Iris pigment epithelial cell (primary cell): ENCODE measurements at regions not wholly inside any gene's neighbourhood (a gene's known extent, or its start where the extent isn't known, plus 50 kb on each side); places are given as distances from the start of the nearest gene placed in this dataset.
"Not testable (repeated sequence)": the region's sequence is repeated elsewhere in the genome, so short reads cannot be mapped to it uniquely, and the experiment has no call there.

Experiments
- DNase-seq: peaks from one replicate; pipeline ENCODE4 v3.0.0-alpha.2; 2011; ENCODE audit warnings: low read depth

DNA sequence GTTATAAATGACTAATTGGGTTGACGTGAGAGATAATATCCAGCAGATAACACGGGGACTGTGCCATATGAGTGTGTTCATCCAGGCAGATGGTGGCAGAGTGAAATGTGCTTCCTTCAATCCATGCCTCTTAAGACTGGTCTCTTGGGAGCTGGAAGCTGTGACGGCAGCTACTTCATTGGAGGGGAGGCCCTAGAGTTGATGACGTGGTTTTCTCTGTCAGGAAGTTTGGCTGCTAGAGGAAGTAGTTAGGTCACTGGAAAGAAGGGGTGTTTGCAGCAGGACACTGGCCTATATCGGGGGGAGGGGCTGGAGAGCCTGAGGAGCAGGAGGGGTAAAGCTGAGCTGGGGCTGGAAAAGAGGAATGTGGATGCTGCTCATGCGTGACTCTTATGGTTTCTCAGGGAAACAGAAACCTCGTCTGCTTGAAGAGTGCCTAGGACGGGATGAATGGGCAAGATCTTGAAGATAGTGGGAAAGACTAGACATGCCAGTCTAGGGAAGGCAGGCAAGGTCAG, 3051.6 kb downstream of the RPIA start:
- DNase-seq: not testable (repeated sequence)

DNA sequence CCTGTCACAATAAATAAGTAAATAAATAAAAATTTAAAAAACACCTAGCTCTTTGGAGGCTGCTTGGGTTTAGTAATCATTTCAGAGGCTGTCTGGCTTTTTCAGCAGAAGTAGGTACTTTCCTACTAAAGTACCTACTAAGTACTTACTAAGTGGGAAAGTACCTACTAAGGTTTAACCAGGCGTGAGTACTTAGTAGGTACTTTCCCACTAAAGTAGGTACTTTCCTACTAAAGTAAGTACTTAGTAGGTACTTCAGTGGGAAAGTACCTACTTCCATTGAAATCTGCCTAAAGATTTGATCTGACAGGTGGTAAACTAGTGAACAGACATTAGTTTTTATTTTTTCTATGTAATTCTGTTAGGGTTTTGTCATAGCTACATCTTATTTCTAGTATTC, 3052.4 kb downstream of the RPIA start:
- not testable (repeated sequence) for DNase-seq

DNA sequence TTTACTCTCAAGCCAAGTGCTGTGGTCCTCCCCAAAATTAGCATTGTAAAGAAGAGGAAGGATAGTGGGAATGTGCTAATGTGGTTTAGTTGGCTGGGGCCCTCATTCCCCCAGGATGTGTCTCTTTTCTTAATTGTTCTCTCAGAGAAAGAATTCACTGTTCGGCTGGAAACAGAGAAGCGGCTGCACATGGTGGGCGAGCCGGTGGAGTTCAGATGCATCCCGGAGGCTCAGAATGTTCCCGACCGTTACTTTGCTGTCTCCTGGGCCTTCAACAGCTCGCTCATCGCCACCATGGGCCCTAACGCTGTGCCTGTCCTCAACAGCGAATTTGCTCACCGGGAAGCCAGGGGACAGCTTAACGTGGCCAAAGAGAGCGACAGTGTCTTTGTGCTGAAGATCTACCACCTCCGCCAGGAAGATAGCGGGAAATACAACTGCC, 3053.2 kb downstream of the RPIA start:
- not testable (repeated sequence) for DNase-seq

DNA sequence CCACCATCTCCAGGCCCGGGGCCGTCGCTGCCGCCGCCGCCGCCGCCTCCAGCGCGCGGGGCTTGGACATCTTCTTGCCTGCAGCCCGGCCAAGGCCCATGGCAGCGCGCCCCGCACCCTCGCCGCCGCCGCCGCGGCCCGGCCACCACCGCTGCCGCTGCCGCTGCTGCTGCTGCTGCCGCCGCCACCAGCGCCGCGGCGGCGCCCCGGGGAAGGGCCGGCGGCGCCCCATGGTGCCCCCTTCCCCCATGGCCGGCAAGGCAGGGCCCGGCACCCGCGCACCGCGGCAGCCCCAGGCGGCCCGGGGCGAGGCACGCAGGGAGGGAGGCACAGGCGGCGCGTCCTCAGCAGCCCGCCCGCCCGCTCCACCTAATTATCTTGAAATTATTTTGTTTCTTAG, 3057.4 kb downstream of the RPIA start:
- no peak for DNase-seq

DNA sequence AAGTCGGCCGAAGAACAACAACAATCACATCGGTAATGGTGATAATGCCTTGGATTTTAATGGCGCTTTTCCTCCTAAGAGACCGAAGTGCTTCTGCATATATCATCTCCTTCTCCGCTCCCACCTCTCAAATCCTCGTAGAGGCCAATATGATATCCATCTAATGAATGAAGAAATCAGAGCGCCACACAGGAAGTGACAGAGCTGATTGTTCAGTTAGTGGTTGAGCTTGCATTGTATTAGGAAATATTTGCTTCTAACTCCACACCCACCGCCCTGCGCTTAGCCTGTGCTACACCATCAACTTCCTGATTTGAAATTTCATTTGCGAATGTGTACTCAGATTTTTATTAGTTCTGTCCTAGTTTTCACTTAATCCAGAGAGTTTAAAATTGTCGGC, 3058.2 kb downstream of the RPIA start:
- not testable (repeated sequence) for DNase-seq

DNA sequence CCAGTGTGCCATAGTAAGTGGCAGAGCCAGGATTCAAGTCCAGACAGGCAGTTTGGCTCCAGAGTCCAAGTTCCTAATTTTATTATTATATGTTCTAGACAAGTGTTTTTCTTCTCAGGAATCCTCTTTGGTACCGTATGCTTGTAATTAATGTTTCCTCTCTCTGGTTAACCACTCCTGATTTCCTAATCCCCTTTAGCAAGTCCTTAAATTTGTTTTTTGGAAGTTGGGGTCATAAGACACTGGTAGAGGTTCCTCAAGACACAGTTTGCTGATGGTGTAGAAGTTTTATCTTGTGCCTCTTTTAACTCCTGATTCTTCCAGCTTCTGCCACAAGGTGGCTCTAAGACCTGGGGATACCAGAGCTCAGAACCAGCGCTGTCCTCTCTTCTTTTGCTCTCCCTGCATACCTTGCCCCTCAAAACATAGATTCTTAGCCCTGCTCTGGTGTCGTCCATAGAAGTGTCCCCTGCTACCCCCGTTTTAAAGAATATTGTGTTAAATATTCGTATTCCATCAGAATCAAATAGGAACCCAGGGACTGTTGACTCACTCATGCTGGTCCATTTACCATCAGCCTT, 3068.0 kb downstream of the RPIA start:
- not testable (repeated sequence) for DNase-seq

DNA sequence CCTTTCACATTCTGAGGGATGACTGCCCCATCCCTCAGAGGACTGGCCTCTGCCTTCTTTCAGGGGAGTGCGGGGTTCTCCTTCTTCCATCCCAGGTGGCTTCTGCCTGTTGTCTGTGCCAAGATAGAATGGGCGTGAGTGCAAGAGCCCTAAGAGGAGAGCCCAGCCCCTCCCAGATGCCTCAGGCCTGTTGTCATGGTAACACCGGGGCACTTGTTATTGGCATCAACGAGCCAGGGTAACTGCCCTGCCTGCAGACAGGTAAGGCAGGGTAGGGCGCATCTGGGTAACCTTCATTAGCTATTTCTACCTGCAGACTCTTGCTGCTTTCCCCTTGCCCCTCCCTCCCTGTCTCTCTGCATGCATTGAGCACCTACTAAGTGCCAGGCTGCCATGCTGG, 3069.2 kb downstream of the RPIA start:
- DNase-seq: not testable (repeated sequence)

DNA sequence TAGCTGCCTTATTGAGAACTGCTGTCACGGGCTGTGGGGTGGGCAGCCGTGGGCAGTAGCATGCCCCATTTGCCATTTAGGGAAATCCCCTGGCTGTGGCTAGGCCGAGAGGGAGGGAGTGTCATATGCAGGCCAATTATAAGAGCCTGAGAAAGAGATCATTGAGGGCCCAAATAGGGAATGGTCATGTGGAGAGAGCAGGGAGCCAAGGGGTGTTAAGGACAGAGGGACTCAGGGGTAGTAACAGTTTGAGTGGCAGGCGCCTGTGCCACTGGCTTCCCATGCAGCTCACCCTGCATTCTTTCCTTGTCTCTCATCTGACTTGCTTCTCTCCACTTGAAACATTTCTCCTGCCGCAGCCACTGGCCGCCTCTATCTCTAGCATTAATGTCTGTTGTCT, 3070.8 kb downstream of the RPIA start:
- not testable (repeated sequence) for DNase-seq

DNA sequence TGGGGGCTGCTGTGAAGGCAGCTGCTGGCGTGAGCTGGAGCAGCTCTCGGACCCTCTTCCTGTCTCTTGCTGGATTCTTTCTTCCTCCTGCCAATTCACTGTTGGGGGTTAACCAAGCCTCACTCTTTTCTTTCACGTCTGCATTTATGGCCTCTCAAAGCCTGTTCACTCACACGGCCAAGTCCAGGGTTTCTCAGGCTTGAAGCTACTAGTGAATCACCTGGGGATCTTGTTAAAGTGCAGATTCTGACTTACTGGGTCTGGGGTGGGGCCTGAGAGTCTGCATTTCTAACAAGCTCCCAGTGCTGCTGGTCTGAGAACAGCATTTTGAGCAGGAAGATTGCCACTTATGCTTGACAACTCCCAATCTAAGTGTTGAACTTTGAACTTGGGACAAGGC, 3072.2 kb downstream of the RPIA start:
- not testable (repeated sequence) for DNase-seq

DNA sequence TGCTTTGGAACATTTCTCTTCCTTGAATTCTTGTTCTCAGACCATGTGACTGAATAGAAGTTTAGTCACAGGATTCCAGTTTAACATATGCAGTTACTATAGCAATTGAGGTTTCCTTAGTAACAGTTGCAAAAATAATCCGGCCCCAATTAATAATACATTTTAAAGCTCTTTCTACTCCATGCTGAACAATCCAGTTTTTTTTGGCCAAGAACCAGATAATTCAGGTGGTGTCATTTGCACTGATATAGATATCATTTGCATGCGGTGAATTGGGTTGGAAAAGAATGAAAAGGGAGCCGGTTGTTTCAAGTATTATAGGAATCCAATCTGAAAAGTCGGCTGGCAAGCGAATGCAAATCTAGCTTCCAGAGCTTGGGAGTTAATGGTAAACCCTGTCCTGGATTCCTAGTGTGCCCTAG, 3073.1 kb downstream of the RPIA start:
- DNase-seq: peak; percentile 4

DNA sequence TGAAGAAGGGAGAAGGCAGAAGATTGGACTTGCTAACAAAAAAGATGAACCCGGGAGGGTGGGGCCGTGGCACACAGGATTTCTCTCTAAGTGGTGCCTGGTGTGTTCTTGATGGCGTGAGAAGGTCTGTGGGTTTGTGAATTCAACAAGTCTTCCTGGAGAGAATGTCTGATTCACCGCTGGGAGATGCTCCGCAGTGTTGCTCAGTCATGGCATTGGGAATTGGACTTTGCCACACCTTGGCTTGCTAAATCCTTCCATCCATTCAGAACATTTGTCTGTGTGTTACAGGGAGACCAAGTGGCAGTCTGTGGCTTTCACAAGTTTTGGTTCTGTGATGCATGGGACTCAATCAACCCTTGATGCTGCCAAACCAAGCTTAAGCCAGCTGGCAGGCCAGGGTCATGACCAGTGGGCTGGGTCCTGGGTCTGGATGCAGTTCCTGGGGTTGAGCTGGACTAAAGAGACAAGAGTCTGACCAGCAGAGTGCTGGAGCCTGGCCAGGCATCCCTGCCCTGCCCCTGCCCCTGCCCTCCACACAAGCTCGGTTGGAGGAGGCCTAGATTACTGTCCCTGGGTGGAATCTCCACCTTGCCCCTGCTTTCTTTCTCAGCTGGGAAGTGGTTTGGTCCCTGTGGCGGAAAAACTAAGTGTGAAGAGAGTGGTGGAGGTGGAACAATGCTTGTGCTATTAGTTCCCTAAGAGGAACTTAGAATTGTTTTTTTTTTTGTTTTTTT, 3073.7 kb downstream of the RPIA start:
- DNase-seq: not testable (repeated sequence)

DNA sequence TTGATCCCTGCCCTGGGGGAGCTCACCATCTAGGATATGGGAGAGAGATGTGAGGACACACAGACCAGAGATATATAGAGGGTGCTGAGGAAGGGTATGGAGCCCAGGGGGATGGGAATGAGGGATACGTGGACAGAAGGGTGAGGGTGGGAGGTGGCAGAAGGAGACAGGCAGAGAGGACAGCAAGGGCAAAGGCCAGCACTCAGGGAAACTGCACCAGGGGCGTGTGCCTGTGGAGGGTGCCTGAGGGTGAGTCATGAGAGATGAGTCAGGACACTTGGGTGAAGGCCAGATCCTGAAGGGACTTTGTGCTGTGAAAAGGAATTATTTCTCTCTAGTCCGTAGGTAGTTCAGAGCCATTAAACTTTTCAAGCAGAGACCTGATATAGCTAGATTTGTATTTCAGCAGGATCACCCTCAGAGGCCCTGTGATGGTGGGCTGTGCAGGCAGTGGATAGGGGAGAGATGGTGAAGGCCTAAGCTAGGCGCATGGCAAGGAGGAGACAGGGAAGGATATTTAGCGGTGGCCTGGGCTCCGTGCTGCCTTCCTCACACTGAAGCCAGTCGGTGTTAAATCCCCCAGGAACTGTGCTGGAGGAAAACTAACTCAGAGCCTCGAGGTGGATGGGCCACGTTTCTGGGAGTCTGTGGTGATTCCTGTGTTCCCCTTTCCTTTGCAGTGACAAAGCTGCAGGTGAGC, 3075.0 kb downstream of the RPIA start:
- DNase-seq: peak; percentile 69

DNA sequence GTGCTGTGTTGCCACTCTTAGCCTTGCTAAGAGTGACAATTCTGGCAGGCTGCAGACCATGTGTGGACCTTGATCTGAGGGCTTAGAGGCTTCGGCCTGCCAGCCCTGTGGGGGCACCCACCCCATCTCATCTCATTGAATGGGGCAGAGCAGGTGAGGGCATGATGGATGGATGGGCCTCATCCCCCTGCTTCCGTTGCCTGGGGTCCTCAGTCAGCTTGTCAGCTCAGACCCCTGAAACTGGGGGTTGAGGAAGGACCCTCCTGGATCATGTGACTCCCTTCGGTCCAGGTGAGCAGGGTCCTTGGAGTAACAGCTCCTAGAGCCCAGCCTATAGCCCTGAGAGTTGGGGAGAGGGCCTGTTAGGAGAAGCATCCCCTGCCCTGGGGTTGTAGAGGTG, 3076.8 kb downstream of the RPIA start:
- DNase-seq: not testable (repeated sequence)

DNA sequence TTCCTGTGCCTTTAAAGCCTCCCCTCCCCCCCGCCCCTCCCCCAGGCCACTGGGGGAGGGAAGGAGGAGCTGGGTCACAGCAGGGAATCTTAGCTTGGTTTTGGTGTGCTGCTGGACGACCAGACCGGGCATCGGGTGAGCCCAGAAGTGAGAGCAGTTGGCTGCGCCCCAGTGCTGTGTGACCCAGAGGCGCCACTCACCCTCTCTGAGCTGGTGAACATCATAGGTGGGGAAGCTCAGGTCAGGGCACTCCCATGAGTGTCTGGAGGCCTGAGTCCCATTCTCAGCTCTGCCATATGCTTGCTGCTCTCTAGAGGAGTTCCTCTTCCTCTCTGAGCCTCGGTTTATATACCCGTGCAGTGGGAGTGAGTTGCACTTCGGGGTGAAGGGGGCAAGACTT, 3077.5 kb downstream of the RPIA start:
- not testable (repeated sequence) for DNase-seq

DNA sequence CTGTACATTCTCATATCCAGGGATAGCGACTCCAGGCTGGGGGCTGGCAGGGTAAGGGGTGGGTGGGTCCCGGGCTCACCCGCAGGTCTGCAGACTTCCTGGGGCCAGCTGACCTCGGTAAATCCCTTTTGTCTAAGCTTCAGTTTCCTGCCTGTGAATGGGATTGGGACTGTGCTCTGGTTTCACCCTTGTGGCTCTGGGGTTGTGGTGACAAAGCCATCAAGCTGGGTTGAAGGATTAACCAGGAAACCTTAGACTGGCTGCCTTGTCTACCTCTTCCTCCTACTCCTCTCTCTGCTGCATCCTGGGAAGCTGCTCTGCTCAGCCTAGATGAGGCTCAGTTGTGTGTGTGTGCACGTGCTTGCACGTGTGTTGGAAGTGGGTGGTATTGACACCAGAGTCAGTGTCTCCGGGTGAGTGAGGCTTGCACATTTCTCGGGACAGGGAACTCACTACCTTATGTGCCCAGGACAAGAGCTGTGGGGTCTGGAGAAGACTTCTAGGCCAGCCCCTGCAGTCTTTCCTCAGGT, 3078.6 kb downstream of the RPIA start:
- not testable (repeated sequence) for DNase-seq

DNA sequence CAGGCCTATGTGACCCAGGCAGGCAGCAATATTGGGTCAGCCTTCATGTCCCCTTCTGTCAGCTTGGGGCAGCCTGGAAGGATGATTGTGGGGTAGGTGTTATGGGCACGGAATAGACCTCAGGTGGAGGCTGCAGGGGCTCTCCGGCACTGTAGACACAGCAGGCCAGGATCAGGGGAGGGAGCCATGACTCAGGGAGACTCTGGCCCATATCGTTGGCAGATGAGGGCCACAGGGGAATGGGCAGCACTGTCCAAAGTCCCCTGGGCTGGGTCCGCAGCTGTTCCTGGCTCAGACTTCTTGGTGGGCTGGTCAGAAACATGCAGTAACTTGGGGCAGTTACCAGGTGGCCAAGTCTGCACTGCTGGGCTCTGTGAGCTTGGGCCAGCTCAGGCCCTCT, 3080.1 kb downstream of the RPIA start:
- DNase-seq: not testable (repeated sequence)

DNA sequence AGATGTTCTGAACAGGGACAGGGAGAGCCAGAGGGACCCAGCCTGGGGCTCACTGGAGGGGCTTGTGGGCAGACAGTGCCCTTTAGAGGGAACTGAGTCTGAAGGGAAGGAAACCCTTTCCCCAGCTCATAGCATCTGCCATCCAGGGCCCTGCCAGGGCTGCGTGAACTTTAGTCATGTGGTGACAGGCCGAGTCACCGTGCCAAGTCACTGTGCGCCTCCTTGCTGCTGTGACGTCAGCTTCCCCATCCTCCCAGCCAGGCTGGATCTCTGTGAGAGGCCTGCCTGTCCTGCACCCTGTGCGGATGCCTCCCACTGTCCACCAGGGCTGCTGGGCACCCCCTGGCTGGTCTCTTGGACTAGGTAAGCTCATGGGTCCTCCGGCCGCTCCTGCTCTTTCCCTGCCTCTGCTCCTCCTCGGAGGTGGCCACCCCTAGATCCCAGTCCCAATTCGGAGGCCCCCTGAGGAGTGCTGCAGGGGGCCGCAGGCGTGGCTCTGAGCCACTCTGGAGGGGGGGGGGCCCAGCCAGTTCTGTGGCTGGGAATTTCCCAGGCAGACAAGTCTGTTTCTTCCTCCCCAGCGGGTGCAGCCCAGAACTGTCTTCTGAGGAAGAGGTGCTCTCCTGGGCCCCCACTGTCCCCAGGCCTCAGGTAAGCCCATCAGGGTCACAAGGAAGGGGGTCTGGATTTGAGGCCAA, 3080.9 kb downstream of the RPIA start:
- DNase-seq: not testable (repeated sequence)

DNA sequence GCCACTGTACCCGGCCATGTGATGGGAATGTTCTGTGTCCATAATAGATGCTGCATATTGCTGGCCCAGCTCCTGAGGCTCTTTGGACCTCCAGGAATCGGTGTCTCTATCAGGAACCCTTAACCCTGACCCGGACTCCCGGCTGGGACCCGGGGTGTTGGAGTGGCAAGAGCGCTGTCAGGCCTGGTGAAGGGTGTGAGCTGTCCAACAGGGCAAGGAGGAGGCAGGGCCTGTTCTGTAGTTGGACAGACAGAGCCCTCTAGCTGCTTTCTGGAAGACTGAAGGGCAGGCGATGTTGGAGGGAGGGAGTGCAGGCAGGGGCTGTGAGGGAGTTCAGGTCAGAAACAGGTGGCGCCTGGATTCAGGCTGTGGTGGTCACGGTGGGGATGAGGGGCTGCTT, 3082.3 kb downstream of the RPIA start:
- not testable (repeated sequence) for DNase-seq

DNA sequence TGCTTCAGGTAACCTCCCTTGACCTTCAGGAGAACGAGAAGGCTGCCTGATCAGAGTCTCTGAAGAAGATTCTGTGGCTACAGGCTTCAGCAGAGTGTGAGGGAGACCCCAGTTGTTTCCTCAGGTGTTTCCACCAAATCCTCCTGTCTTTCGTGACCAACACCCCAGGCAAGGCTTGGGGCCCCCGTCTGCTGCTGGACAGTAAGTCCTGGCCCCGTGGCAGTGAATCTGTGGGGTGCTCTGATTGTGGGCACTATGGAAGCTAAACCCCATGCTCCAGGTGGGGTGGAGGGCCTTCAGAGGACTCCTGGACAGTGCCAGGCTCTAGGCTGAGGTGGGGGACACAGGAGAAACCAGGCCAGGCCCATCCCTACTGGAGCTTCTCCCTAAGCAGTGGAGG, 3083.7 kb downstream of the RPIA start:
- not testable (repeated sequence) for DNase-seq

DNA sequence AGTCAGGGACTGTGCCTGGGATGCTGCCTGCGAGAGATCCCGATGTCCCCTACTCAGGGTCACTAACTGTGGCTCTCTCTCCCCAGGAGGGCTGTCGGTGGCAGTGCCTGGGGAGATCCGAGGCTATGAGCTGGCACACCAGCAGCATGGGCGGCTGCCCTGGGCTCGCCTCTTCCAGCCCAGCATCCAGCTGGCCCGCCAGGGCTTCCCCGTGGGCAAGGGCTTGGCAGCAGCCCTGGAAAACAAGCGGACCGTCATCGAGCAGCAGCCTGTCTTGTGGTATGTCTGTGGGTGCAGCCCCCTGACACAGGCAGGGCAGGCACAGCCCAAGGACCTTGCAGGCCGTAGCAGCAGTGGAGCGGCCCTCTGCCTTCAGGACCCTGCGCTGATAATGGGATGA, 3088.9 kb downstream of the RPIA start:
- DNase-seq: not testable (repeated sequence)

DNA sequence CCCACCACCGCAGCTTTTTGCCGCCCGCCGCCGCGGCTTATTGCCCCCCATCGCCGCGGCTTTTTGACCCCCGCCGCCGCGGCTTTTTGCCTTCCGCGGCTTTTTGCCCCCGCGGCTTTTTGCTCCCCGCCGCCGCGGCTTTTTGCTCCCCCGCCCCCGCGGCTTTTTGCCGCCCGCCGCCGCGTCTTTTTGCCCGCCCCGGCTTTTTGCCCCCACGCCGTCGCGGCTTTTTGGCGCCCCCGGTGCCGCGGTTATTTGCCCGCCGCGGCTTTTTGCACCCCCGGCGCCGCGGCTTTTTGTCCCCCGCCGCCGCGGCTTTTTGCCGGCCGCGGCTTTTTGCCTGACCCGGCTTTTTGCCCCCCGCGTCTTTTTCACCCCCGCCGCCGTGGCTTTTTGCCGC, 3061.8 kb upstream of the TEKT4 start:
- not testable (repeated sequence) for DNase-seq
